ENCODE measurements at regions not wholly inside any gene's neighbourhood (a gene's known extent, or its start where the extent isn't known, plus 50 kb on each side); places are given as distances from the start of the nearest gene placed in this dataset.

GRCh38 chr2:41727152-41727551 is 320.7 kb upstream of the PKDCC start:
- no peak for DNase-seq
- H3K9me3 ChIP-seq (ENCODE audit: control insufficient read depth in 2 of 2, insufficient read depth in 1 of 2, low read depth in 1 of 2, low read length in 1 of 2) = no peaks in the 10 kb centered on the region
- no peak overlapping the region for H3K4me3 ChIP-seq (ENCODE audit: low read depth in 1 of 3, low read length in 3 of 3)
- 89 to 93% (median 92%) methylated on average over 2 of the region's 2 CpGs for WGBS, 3 donors
- no peaks in the 10 kb centered on the region for H3K27me3 ChIP-seq (ENCODE audit: control insufficient read depth in 3 of 3, insufficient read depth in 3 of 3, low read length in 3 of 3)
- H3K4me1 ChIP-seq (ENCODE audit: control insufficient read depth in 3 of 3, insufficient read depth in 2 of 3, low read depth in 1 of 3, low read length in 2 of 3) = peaks cover 0 to 7% (median 0%) of the 10 kb centered on the region in 3 donors
- H3K27ac ChIP-seq (ENCODE audit: low read depth in 1 of 3, low read length in 2 of 3) = no peak overlapping the region
- no peaks in the 10 kb centered on the region for H3K36me3 ChIP-seq (ENCODE audit: control insufficient read depth in 3 of 3, insufficient read depth in 2 of 3, low read depth in 1 of 3, low read length in 3 of 3)
- no peak for FAIRE-seq

GRCh38 chr2:41727711-41728110 is 320.1 kb upstream of the PKDCC start:
- DNase-seq = no peak
- Histone ChIP-seq H3K27me3 (ENCODE audit: control insufficient read depth in 3 of 3, insufficient read depth in 3 of 3, low read length in 3 of 3) (no peaks in the 10 kb centered on the region), H3K9me3 (ENCODE audit: control insufficient read depth in 2 of 2, insufficient read depth in 1 of 2, low read depth in 1 of 2, low read length in 1 of 2) (no peaks in the 10 kb centered on the region), H3K27ac (ENCODE audit: low read depth in 1 of 3, low read length in 2 of 3) (no peak overlapping the region), H3K4me1 (ENCODE audit: control insufficient read depth in 3 of 3, insufficient read depth in 2 of 3, low read depth in 1 of 3, low read length in 2 of 3) (peaks cover 0 to 7% (median 0%) of the 10 kb centered on the region in 3 donors), H3K36me3 (ENCODE audit: control insufficient read depth in 3 of 3, insufficient read depth in 2 of 3, low read depth in 1 of 3, low read length in 3 of 3) (no peaks in the 10 kb centered on the region), H3K4me3 (ENCODE audit: low read depth in 1 of 3, low read length in 3 of 3) (no peak overlapping the region)
- no peak for FAIRE-seq
- 3 to 95% (median 31%) methylated on average over 1 of the region's 1 CpG for WGBS, 3 donors

- peaks cover 0 to 2% (median 0%) of the 10 kb centered on the region in 3 donors for H3K4me1 ChIP-seq (ENCODE audit: control insufficient read depth in 3 of 3, insufficient read depth in 2 of 3, low read depth in 1 of 3, low read length in 2 of 3)
- no peaks in the 10 kb centered on the region for H3K9me3 ChIP-seq (ENCODE audit: control insufficient read depth in 2 of 2, insufficient read depth in 1 of 2, low read depth in 1 of 2, low read length in 1 of 2)
- no peak overlapping the region for H3K27ac ChIP-seq (ENCODE audit: low read depth in 1 of 3, low read length in 2 of 3)
- H3K4me3 ChIP-seq (ENCODE audit: low read depth in 1 of 3, low read length in 3 of 3) = no peak overlapping the region
- WGBS, 3 donors = 10 to 51% (median 40%) methylated on average over 5 of the region's 5 CpGs
- FAIRE-seq (no peak), DNase-seq (peak; percentile 45 to 52)
- no peaks in the 10 kb centered on the region for H3K36me3 ChIP-seq (ENCODE audit: control insufficient read depth in 3 of 3, insufficient read depth in 2 of 3, low read depth in 1 of 3, low read length in 3 of 3)
- no peaks in the 10 kb centered on the region for H3K27me3 ChIP-seq (ENCODE audit: control insufficient read depth in 3 of 3, insufficient read depth in 3 of 3, low read length in 3 of 3)
Observed at GRCh38 chr2:41728788-41729338, 319.0 kb upstream of the PKDCC start.

GRCh38 chr2:41729800-41730364 is 317.9 kb upstream of the PKDCC start:
- WGBS, 3 donors = 68 to 75% (median 73%) methylated on average over 11 of the region's 11 CpGs
- FAIRE-seq = no peak
- Histone ChIP-seq H3K27ac (ENCODE audit: low read depth in 1 of 3, low read length in 2 of 3) (no peak overlapping the region), H3K4me3 (ENCODE audit: low read depth in 1 of 3, low read length in 3 of 3) (no peak overlapping the region), H3K36me3 (ENCODE audit: control insufficient read depth in 3 of 3, insufficient read depth in 2 of 3, low read depth in 1 of 3, low read length in 3 of 3) (no peaks in the 10 kb centered on the region), H3K4me1 (ENCODE audit: control insufficient read depth in 3 of 3, insufficient read depth in 2 of 3, low read depth in 1 of 3, low read length in 2 of 3) (no peaks in the 10 kb centered on the region), H3K27me3 (ENCODE audit: control insufficient read depth in 3 of 3, insufficient read depth in 3 of 3, low read length in 3 of 3) (no peaks in the 10 kb centered on the region), H3K9me3 (ENCODE audit: control insufficient read depth in 2 of 2, insufficient read depth in 1 of 2, low read depth in 1 of 2, low read length in 1 of 2) (no peaks in the 10 kb centered on the region)
- DNase-seq = no peak

GRCh38 chr2:41735006-41735405 is 312.8 kb upstream of the PKDCC start:
- Histone ChIP-seq H3K4me3 (ENCODE audit: low read depth in 1 of 3, low read length in 3 of 3) (no peak overlapping the region), H3K27me3 (ENCODE audit: control insufficient read depth in 3 of 3, insufficient read depth in 3 of 3, low read length in 3 of 3) (no peaks in the 10 kb centered on the region), H3K36me3 (ENCODE audit: control insufficient read depth in 3 of 3, insufficient read depth in 2 of 3, low read depth in 1 of 3, low read length in 3 of 3) (no peaks in the 10 kb centered on the region), H3K27ac (ENCODE audit: low read depth in 1 of 3, low read length in 2 of 3) (no peak overlapping the region), H3K4me1 (ENCODE audit: control insufficient read depth in 3 of 3, insufficient read depth in 2 of 3, low read depth in 1 of 3, low read length in 2 of 3) (no peaks in the 10 kb centered on the region), H3K9me3 (ENCODE audit: control insufficient read depth in 2 of 2, insufficient read depth in 1 of 2, low read depth in 1 of 2, low read length in 1 of 2) (peaks cover 0 to 3% of the 10 kb centered on the region in 2 donors)
- FAIRE-seq = no peak
- DNase-seq = no peak
- WGBS, 3 donors = 85 to 89% (median 87%) methylated on average over 1 of the region's 1 CpG

GRCh38 chr2:41735476-41735875 is 312.3 kb upstream of the PKDCC start:
- whole genome bisulfite sequencing, 3 donors = 57 to 76% (median 72%) methylated on average over 2 of the region's 2 CpGs
- no peaks in the 10 kb centered on the region for H3K4me1 ChIP-seq (ENCODE audit: control insufficient read depth in 3 of 3, insufficient read depth in 2 of 3, low read depth in 1 of 3, low read length in 2 of 3)
- no peak overlapping the region for H3K4me3 ChIP-seq (ENCODE audit: low read depth in 1 of 3, low read length in 3 of 3)
- no peaks in the 10 kb centered on the region for H3K27me3 ChIP-seq (ENCODE audit: control insufficient read depth in 3 of 3, insufficient read depth in 3 of 3, low read length in 3 of 3)
- no peaks in the 10 kb centered on the region for H3K36me3 ChIP-seq (ENCODE audit: control insufficient read depth in 3 of 3, insufficient read depth in 2 of 3, low read depth in 1 of 3, low read length in 3 of 3)
- H3K27ac ChIP-seq (ENCODE audit: low read depth in 1 of 3, low read length in 2 of 3) = no peak overlapping the region
- no peak for DNase-seq
- peaks cover 0 to 3% of the 10 kb centered on the region in 2 donors for H3K9me3 ChIP-seq (ENCODE audit: control insufficient read depth in 2 of 2, insufficient read depth in 1 of 2, low read depth in 1 of 2, low read length in 1 of 2)
- FAIRE-seq = no peak

GRCh38 chr2:41736105-41736567 is 311.7 kb upstream of the PKDCC start:
- 72 to 81% (median 73%) methylated on average over 5 of the region's 5 CpGs for WGBS, 3 donors
- H3K36me3 ChIP-seq (ENCODE audit: control insufficient read depth in 3 of 3, insufficient read depth in 2 of 3, low read depth in 1 of 3, low read length in 3 of 3) = no peaks in the 10 kb centered on the region
- H3K9me3 ChIP-seq (ENCODE audit: control insufficient read depth in 2 of 2, insufficient read depth in 1 of 2, low read depth in 1 of 2, low read length in 1 of 2) = peaks cover 0 to 3% of the 10 kb centered on the region in 2 donors
- no peaks in the 10 kb centered on the region for H3K4me1 ChIP-seq (ENCODE audit: control insufficient read depth in 3 of 3, insufficient read depth in 2 of 3, low read depth in 1 of 3, low read length in 2 of 3)
- DNase-seq = no peak
- H3K27ac ChIP-seq (ENCODE audit: low read depth in 1 of 3, low read length in 2 of 3) = no peak overlapping the region
- H3K4me3 ChIP-seq (ENCODE audit: low read depth in 1 of 3, low read length in 3 of 3) = no peak overlapping the region
- FAIRE-seq = no peak
- H3K27me3 ChIP-seq (ENCODE audit: control insufficient read depth in 3 of 3, insufficient read depth in 3 of 3, low read length in 3 of 3) = no peaks in the 10 kb centered on the region

- DNase-seq = no peak
- H3K36me3 ChIP-seq (ENCODE audit: control insufficient read depth in 3 of 3, insufficient read depth in 2 of 3, low read depth in 1 of 3, low read length in 3 of 3) = no peaks in the 10 kb centered on the region
- H3K27ac ChIP-seq (ENCODE audit: low read depth in 1 of 3, low read length in 2 of 3) = no peak overlapping the region
- no peaks in the 10 kb centered on the region for H3K27me3 ChIP-seq (ENCODE audit: control insufficient read depth in 3 of 3, insufficient read depth in 3 of 3, low read length in 3 of 3)
- peaks cover 0 to 3% of the 10 kb centered on the region in 2 donors for H3K9me3 ChIP-seq (ENCODE audit: control insufficient read depth in 2 of 2, insufficient read depth in 1 of 2, low read depth in 1 of 2, low read length in 1 of 2)
- FAIRE-seq = no peak
- H3K4me3 ChIP-seq (ENCODE audit: low read depth in 1 of 3, low read length in 3 of 3) = no peak overlapping the region
- 58 to 75% (median 74%) methylated on average over 3 of the region's 3 CpGs for WGBS, 3 donors
- H3K4me1 ChIP-seq (ENCODE audit: control insufficient read depth in 3 of 3, insufficient read depth in 2 of 3, low read depth in 1 of 3, low read length in 2 of 3) = no peaks in the 10 kb centered on the region
Observed at GRCh38 chr2:41736586-41736985, 311.2 kb upstream of the PKDCC start.

GRCh38 chr2:41737888-41738287 is 309.9 kb upstream of the PKDCC start:
- peaks cover 0 to 3% of the 10 kb centered on the region in 2 donors for H3K9me3 ChIP-seq (ENCODE audit: control insufficient read depth in 2 of 2, insufficient read depth in 1 of 2, low read depth in 1 of 2, low read length in 1 of 2)
- H3K4me1 ChIP-seq (ENCODE audit: control insufficient read depth in 3 of 3, insufficient read depth in 2 of 3, low read depth in 1 of 3, low read length in 2 of 3) = no peaks in the 10 kb centered on the region
- no peaks in the 10 kb centered on the region for H3K27me3 ChIP-seq (ENCODE audit: control insufficient read depth in 3 of 3, insufficient read depth in 3 of 3, low read length in 3 of 3)
- DNase-seq = no peak
- 88 to 95% (median 90%) methylated on average over 2 of the region's 2 CpGs for WGBS, 3 donors
- H3K4me3 ChIP-seq (ENCODE audit: low read depth in 1 of 3, low read length in 3 of 3) = no peak overlapping the region
- H3K36me3 ChIP-seq (ENCODE audit: control insufficient read depth in 3 of 3, insufficient read depth in 2 of 3, low read depth in 1 of 3, low read length in 3 of 3) = no peaks in the 10 kb centered on the region
- H3K27ac ChIP-seq (ENCODE audit: low read depth in 1 of 3, low read length in 2 of 3) = no peak overlapping the region
- no peak for FAIRE-seq
